ENCODE measurements at regions not wholly inside any gene's neighbourhood (a gene's known extent, or its start where the extent isn't known, plus 50 kb on each side); places are given as distances from the start of the nearest gene placed in this dataset.

GRCh38 chr2:150601280-150602038, 114.0 kb upstream of the RND3 start:
- no peak for DNase-seq

GRCh38 chr2:150599889-150600288, 112.4 kb upstream of the RND3 start:
- DNase-seq, result no peak

GRCh38 chr2:150598383-150598782, 110.9 kb upstream of the RND3 start:
- DNase-seq, result no peak

- DNase-seq, result no peak
These were observed 108.5 kb upstream of the RND3 start for GRCh38 chr2:150595803-150596470.

- DNase-seq, result no peak
These were observed 106.8 kb upstream of the RND3 start for GRCh38 chr2:150594299-150594698.

GRCh38 chr2:150591496-150592285, 104.2 kb upstream of the RND3 start:
- DNase-seq, result no peak

GRCh38 chr2:150589681-150590080, 102.2 kb upstream of the RND3 start:
- DNase-seq, result no peak

GRCh38 chr2:150588506-150588870, 101.0 kb upstream of the RND3 start:
- DNase-seq, result no peak

- DNase-seq, result no peak
These were observed 100.4 kb upstream of the RND3 start for GRCh38 chr2:150587547-150588505.

- no peak for DNase-seq
These were observed 99.4 kb upstream of the RND3 start for GRCh38 chr2:150586858-150587257.

- DNase-seq, result no peak
These were observed 97.9 kb upstream of the RND3 start for GRCh38 chr2:150585221-150585971.

GRCh38 chr2:150584081-150584480, 96.6 kb upstream of the RND3 start:
- no peak for DNase-seq

- DNase-seq, result no peak
These were observed 94.4 kb upstream of the RND3 start for GRCh38 chr2:150581717-150582472.

- no peak for DNase-seq
These were observed 91.0 kb upstream of the RND3 start for GRCh38 chr2:150578481-150578880.

GRCh38 chr2:150575861-150576260, 88.4 kb upstream of the RND3 start:
- DNase-seq, result no peak

- no peak for DNase-seq
These were observed 85.5 kb upstream of the RND3 start for GRCh38 chr2:150572961-150573395.

GRCh38 chr2:150572194-150572766, 84.8 kb upstream of the RND3 start:
- DNase-seq, result no peak

- DNase-seq, result no peak
These were observed 83.7 kb upstream of the RND3 start for GRCh38 chr2:150571121-150571520.

- DNase-seq, result no peak
These were observed 83.2 kb upstream of the RND3 start for GRCh38 chr2:150570712-150571111.

GRCh38 chr2:150569761-150570160, 82.3 kb upstream of the RND3 start:
- DNase-seq, result no peak
